A204.1 (cell line): ENCODE measurements at regions not wholly inside any gene's neighbourhood (a gene's known extent, or its start where the extent isn't known, plus 50 kb on each side); places are given as distances from the start of the nearest gene placed in this dataset.

Experiments used
- FAIRE-seq: peaks from 2 replicates; lab custom pipeline; 2012; peaks lifted over from hg19 to GRCh38; lab: Jason Lieb, UNC

GRCh38 chr10:88060762-88061161 is 197.3 kb downstream of the PTEN start:
- FAIRE-seq: no peak

- FAIRE-seq: no peak
Measured at GRCh38 chr10:88062385-88062784, 199.0 kb downstream of the PTEN start.

- no peak for FAIRE-seq
Measured at GRCh38 chr10:88062798-88063472, 199.5 kb downstream of the PTEN start.

- FAIRE-seq: no peak
Measured at GRCh38 chr10:88063861-88064557, 200.6 kb downstream of the PTEN start.

GRCh38 chr10:88064608-88065382 is 201.4 kb downstream of the PTEN start:
- FAIRE-seq: no peak

- FAIRE-seq: no peak
Measured at GRCh38 chr10:88065383-88066049, 202.1 kb downstream of the PTEN start.

GRCh38 chr10:88066319-88066718 is 202.9 kb downstream of the PTEN start:
- no peak for FAIRE-seq

- FAIRE-seq: no peak
Measured at GRCh38 chr10:88066876-88067275, 203.5 kb downstream of the PTEN start.

- no peak for FAIRE-seq
Measured at GRCh38 chr10:88067737-88068136, 204.3 kb downstream of the PTEN start.

- FAIRE-seq: no peak
Measured at GRCh38 chr10:88069338-88069737, 205.9 kb downstream of the PTEN start.

- no peak for FAIRE-seq
Measured at GRCh38 chr10:88070080-88070880, 206.9 kb downstream of the PTEN start.

- no peak for FAIRE-seq
Measured at GRCh38 chr10:88071879-88072278, 208.5 kb downstream of the PTEN start.

GRCh38 chr10:88073682-88074081 is 210.3 kb downstream of the PTEN start:
- FAIRE-seq: no peak

- FAIRE-seq: no peak
Measured at GRCh38 chr10:88074971-88075370, 211.5 kb downstream of the PTEN start.

GRCh38 chr10:88076027-88076880 is 212.8 kb downstream of the PTEN start:
- FAIRE-seq: no peak

- FAIRE-seq: no peak
Measured at GRCh38 chr10:88077977-88078376, 214.6 kb downstream of the PTEN start.

GRCh38 chr10:88080213-88080612 is 216.8 kb downstream of the PTEN start:
- FAIRE-seq: no peak

GRCh38 chr10:88081457-88082054 is 218.1 kb downstream of the PTEN start:
- no peak for FAIRE-seq

GRCh38 chr10:88082391-88082790 is 219.0 kb downstream of the PTEN start:
- no peak for FAIRE-seq

GRCh38 chr10:88082806-88083596 is 219.6 kb downstream of the PTEN start:
- no peak for FAIRE-seq
